NCI-H2227 (cell line): ENCODE measurements at regions not wholly inside any gene's neighbourhood (a gene's known extent, or its start where the extent isn't known, plus 50 kb on each side); places are given as distances from the start of the nearest gene placed in this dataset.
A peak's percentile ranks its signal among the peaks of the same experiment; 100 is the strongest.
"Not testable (repeated sequence)": the region's sequence is repeated elsewhere in the genome, so short reads cannot be mapped to it uniquely, and the experiment has no call there.

Experiments
- DNase-seq: peaks from one replicate; lab custom pipeline; 2025; ENCODE audit not compliant: unreplicated experiment; lab: John Stamatoyannopoulos, UW

GRCh38 chr12:37441371-37441770 is 875.2 kb upstream of the ALG10B start:
- DNase-seq, result not testable (repeated sequence)

- not testable (repeated sequence) for DNase-seq
Observed at GRCh38 chr12:37455646-37456045, 860.9 kb upstream of the ALG10B start.

GRCh38 chr12:37497939-37498338 is 818.6 kb upstream of the ALG10B start:
- not testable (repeated sequence) for DNase-seq

GRCh38 chr12:37510256-37510655 is 806.3 kb upstream of the ALG10B start:
- not testable (repeated sequence) for DNase-seq

- not testable (repeated sequence) for DNase-seq
Observed at GRCh38 chr12:37540581-37540980, 776.0 kb upstream of the ALG10B start.

GRCh38 chr12:37541356-37541755 is 775.2 kb upstream of the ALG10B start:
- DNase-seq, result no peak

- no peak for DNase-seq
Observed at GRCh38 chr12:37543131-37543965, 773.2 kb upstream of the ALG10B start.

GRCh38 chr12:37543966-37544668 is 772.5 kb upstream of the ALG10B start:
- no peak for DNase-seq

GRCh38 chr12:37544669-37545330 is 771.8 kb upstream of the ALG10B start:
- DNase-seq, result not testable (repeated sequence)

- DNase-seq, result no peak
Observed at GRCh38 chr12:37545759-37546158, 770.8 kb upstream of the ALG10B start.

- no peak for DNase-seq
Observed at GRCh38 chr12:37546206-37546605, 770.4 kb upstream of the ALG10B start.

- DNase-seq, result no peak
Observed at GRCh38 chr12:37546901-37547475, 769.6 kb upstream of the ALG10B start.

- DNase-seq, result peak; percentile 16
Observed at GRCh38 chr12:37547611-37548010, 769.0 kb upstream of the ALG10B start.

- no peak for DNase-seq
Observed at GRCh38 chr12:37548266-37548805, 768.2 kb upstream of the ALG10B start.

GRCh38 chr12:37556957-37557356 is 759.6 kb upstream of the ALG10B start:
- not testable (repeated sequence) for DNase-seq

GRCh38 chr12:37565112-37565511 is 751.5 kb upstream of the ALG10B start:
- DNase-seq, result no peak

GRCh38 chr12:37570547-37570946 is 746.0 kb upstream of the ALG10B start:
- DNase-seq, result not testable (repeated sequence)
